ENCODE measurements at regions not wholly inside any gene's neighbourhood (a gene's known extent, or its start where the extent isn't known, plus 50 kb on each side); places are given as distances from the start of the nearest gene placed in this dataset.

DNA sequence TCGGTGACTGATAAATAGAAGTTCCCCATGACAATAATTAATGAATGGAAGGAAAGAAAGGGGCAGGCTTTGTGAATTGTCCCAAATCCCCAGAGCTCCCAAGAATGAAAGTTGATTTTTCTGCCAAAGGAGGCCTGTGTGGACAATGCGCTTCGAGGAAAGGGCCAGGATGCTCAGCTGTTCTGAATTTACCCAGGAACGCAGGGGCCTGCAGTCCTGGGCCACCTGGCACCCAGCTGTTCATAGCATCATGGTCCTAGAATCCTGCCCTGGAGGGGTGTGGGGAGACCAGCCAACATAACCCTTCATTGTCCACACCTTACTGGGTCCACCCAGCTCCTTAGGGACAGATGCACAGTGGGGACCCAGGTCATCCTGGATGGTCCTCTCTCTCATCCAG is 587.5 kb downstream of the BCL11B start:
- TF ChIP-seq, protein P1, sequence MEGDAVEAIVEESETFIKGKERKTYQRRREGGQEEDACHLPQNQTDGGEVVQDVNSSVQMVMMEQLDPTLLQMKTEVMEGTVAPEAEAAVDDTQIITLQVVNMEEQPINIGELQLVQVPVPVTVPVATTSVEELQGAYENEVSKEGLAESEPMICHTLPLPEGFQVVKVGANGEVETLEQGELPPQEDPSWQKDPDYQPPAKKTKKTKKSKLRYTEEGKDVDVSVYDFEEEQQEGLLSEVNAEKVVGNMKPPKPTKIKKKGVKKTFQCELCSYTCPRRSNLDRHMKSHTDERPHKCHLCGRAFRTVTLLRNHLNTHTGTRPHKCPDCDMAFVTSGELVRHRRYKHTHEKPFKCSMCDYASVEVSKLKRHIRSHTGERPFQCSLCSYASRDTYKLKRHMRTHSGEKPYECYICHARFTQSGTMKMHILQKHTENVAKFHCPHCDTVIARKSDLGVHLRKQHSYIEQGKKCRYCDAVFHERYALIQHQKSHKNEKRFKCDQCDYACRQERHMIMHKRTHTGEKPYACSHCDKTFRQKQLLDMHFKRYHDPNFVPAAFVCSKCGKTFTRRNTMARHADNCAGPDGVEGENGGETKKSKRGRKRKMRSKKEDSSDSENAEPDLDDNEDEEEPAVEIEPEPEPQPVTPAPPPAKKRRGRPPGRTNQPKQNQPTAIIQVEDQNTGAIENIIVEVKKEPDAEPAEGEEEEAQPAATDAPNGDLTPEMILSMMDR (IDR thresholded peaks at IDR 0.05) = no peak
- TF ChIP-seq POLR2AphosphoS5 (IDR thresholded peaks at IDR 0.05) = no peak

All from suprapubic skin (tissue), 3 donors.